HUES6 (cell line): ENCODE measurements at regions not wholly inside any gene's neighbourhood (a gene's known extent, or its start where the extent isn't known, plus 50 kb on each side); places are given as distances from the start of the nearest gene placed in this dataset.
"Not testable (repeated sequence)": the region's sequence is repeated elsewhere in the genome, so short reads cannot be mapped to it uniquely, and the experiment has no call there.

Experiments used
- H3K27ac ChIP-seq: 2 replicates; pipeline ENCODE4 v1.7.0; 2013; ENCODE audit warnings: low read depth, mild to moderate bottlenecking, low read length, inconsistent platforms
- H3K27me3 ChIP-seq: 2 replicates; pipeline ENCODE4 v1.6.1; 2013; ENCODE audit warnings: low read length; ENCODE audit not compliant: control insufficient read depth, insufficient read depth
- H3K36me3 ChIP-seq: 2 replicates; pipeline ENCODE4 v1.6.1; 2013; ENCODE audit warnings: low read length; ENCODE audit not compliant: control insufficient read depth, insufficient read depth
- H3K4me1 ChIP-seq: 2 replicates; pipeline ENCODE4 v1.6.1; 2013; ENCODE audit warnings: low read length; ENCODE audit not compliant: control insufficient read depth, insufficient read depth
- H3K4me3 ChIP-seq: 2 replicates; pipeline ENCODE4 v1.5.1; 2013; ENCODE audit warnings: low read depth, low read length
- H3K9ac ChIP-seq: one replicate; pipeline ENCODE4 v1.6.1; 2013; ENCODE audit warnings: mild to moderate bottlenecking, low read length
- H3K9me3 ChIP-seq: 2 replicates; pipeline ENCODE4 v1.6.1; 2013; ENCODE audit warnings: low read depth, low read length; ENCODE audit not compliant: control insufficient read depth, insufficient read depth

GRCh38 chr7:29619111-29619510, 55.5 kb downstream of the PRR15 start:
- Histone ChIP-seq H3K4me1 (peaks cover 10% of the 10 kb centered on the region), H3K9ac (no peak overlapping the region), H3K27me3 (no peaks in the 10 kb centered on the region), H3K36me3 (no peaks in the 10 kb centered on the region), H3K9me3 (peaks cover 4% of the 10 kb centered on the region; the same call in 1 of the 2 replicates), H3K4me3 (no peak overlapping the region), H3K27ac (no peak overlapping the region)

- no peak overlapping the region for H3K4me3 ChIP-seq
- H3K9ac ChIP-seq, result no peak overlapping the region
- no peaks in the 10 kb centered on the region for H3K27me3 ChIP-seq
- H3K9me3 ChIP-seq, result peaks cover 4% of the 10 kb centered on the region; the same call in 1 of the 2 replicates
- H3K27ac ChIP-seq, result no peak overlapping the region
- no peaks in the 10 kb centered on the region for H3K36me3 ChIP-seq
- peaks cover 10% of the 10 kb centered on the region for H3K4me1 ChIP-seq
These were observed 56.4 kb downstream of the PRR15 start for GRCh38 chr7:29619848-29620555.

GRCh38 chr7:29620556-29620930, 56.9 kb downstream of the PRR15 start:
- no peaks in the 10 kb centered on the region for H3K36me3 ChIP-seq
- no peak overlapping the region for H3K4me3 ChIP-seq
- H3K9ac ChIP-seq, result no peak overlapping the region
- H3K27ac ChIP-seq, result no peak overlapping the region
- H3K27me3 ChIP-seq, result no peaks in the 10 kb centered on the region
- peaks cover 4% of the 10 kb centered on the region; the same call in 1 of the 2 replicates for H3K9me3 ChIP-seq
- H3K4me1 ChIP-seq, result peaks cover 10% of the 10 kb centered on the region

GRCh38 chr7:29622335-29623265, 59.0 kb downstream of the PRR15 start:
- no peaks in the 10 kb centered on the region for H3K9me3 ChIP-seq
- no peak overlapping the region for H3K27ac ChIP-seq
- H3K36me3 ChIP-seq, result no peaks in the 10 kb centered on the region
- H3K4me3 ChIP-seq, result no peak overlapping the region
- H3K27me3 ChIP-seq, result no peaks in the 10 kb centered on the region
- H3K4me1 ChIP-seq, result peaks cover 10% of the 10 kb centered on the region
- H3K9ac ChIP-seq, result no peak overlapping the region

- H3K9ac ChIP-seq, result no peak overlapping the region
- no peak overlapping the region for H3K4me3 ChIP-seq
- H3K9me3 ChIP-seq, result no peaks in the 10 kb centered on the region
- no peaks in the 10 kb centered on the region for H3K36me3 ChIP-seq
- no peaks in the 10 kb centered on the region for H3K27me3 ChIP-seq
- no peak overlapping the region for H3K27ac ChIP-seq
- H3K4me1 ChIP-seq, result peaks cover 10% of the 10 kb centered on the region
These were observed 60.3 kb downstream of the PRR15 start for GRCh38 chr7:29623973-29624372.

- Histone ChIP-seq H3K9me3 (no peaks in the 10 kb centered on the region), H3K36me3 (no peaks in the 10 kb centered on the region), H3K4me3 (no peak overlapping the region), H3K27me3 (no peaks in the 10 kb centered on the region), H3K9ac (no peak overlapping the region), H3K27ac (no peak overlapping the region), H3K4me1 (no peaks in the 10 kb centered on the region; the same call in 1 of the 2 replicates)
These were observed 63.1 kb downstream of the PRR15 start for GRCh38 chr7:29626730-29627129.

GRCh38 chr7:29627631-29628030, 64.0 kb downstream of the PRR15 start:
- Histone ChIP-seq H3K27me3 (no peaks in the 10 kb centered on the region), H3K9ac (no peak overlapping the region), H3K4me1 (no peaks in the 10 kb centered on the region; the same call in 1 of the 2 replicates), H3K27ac (no peak overlapping the region), H3K36me3 (no peaks in the 10 kb centered on the region), H3K4me3 (no peak overlapping the region), H3K9me3 (no peaks in the 10 kb centered on the region)

- Histone ChIP-seq H3K27ac (no peak overlapping the region), H3K9me3 (no peaks in the 10 kb centered on the region), H3K36me3 (no peaks in the 10 kb centered on the region), H3K4me3 (no peak overlapping the region), H3K4me1 (no peaks in the 10 kb centered on the region), H3K27me3 (no peaks in the 10 kb centered on the region), H3K9ac (no peak overlapping the region)
These were observed 65.9 kb downstream of the PRR15 start for GRCh38 chr7:29629507-29629906.

GRCh38 chr7:29635067-29636008, 71.7 kb downstream of the PRR15 start:
- not testable (repeated sequence) for H3K9me3 ChIP-seq, H3K27ac ChIP-seq, H3K9ac ChIP-seq, H3K4me3 ChIP-seq, H3K4me1 ChIP-seq, H3K27me3 ChIP-seq, H3K36me3 ChIP-seq

GRCh38 chr7:29636009-29636351, 72.3 kb downstream of the PRR15 start:
- Histone ChIP-seq H3K9me3 (no peaks in the 10 kb centered on the region), H3K27ac (no peak overlapping the region), H3K36me3 (no peaks in the 10 kb centered on the region), H3K4me1 (peaks cover 5% of the 10 kb centered on the region; the same call in 1 of the 2 replicates), H3K27me3 (no peaks in the 10 kb centered on the region), H3K4me3 (no peak overlapping the region), H3K9ac (no peak overlapping the region)
